ENCODE measurements at regions not wholly inside any gene's neighbourhood (a gene's known extent, or its start where the extent isn't known, plus 50 kb on each side); places are given as distances from the start of the nearest gene placed in this dataset.

GRCh38 chr9:2964470-2964869, 120.6 kb upstream of the PUM3 start:
- TF ChIP-seq CTCF (IDR thresholded peaks at IDR 0.05 in 4 of 5, conservative IDR thresholded peaks at IDR 0.05 in 1 of 5) (no peak), POLR2A (IDR thresholded peaks at IDR 0.05) (no peak)

Measured in gastrocnemius medialis (tissue), 4 donors.